ENCODE measurements at regions not wholly inside any gene's neighbourhood (a gene's known extent, or its start where the extent isn't known, plus 50 kb on each side); places are given as distances from the start of the nearest gene placed in this dataset.

DNA sequence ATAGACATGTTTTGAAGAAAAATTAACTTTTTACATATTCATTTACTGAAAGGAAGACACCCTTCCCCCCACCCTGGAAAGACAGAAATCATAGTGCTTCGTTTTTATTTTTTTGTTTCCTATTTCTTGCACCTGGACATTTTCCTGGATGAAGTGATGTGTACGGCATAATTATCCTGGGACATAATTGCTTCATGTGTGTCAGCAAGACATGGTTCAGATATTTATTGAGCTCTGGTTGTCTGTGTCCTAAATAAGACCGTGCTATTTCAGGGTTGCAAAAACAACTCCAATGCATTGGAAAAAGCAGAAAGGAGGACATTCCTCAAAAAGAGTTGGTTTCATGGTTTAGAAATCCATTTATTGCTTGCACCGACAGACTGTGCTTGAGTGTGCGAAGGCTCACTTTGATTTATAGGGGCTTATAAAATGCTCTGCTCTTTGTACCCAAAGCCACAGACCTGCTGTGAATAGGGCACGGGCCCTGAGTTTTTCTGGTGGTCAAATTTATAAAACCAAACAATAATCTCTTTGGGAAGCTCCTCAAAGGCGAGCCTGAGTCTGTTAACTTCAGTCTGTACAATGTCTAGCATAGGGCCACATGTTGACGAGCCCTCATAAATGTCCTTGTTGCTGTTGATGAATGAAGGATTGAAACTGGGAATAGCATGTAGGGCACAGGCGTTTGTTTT, 179.5 kb downstream of the SOX4 start:
- WGBS, 2 donors, result 46 to 50% methylated on average over 9 of the region's 9 CpGs
- Histone ChIP-seq H3K4me1 (peaks cover 0 to 45% (median 11%) of the 10 kb centered on the region in 4 donors), H3K9me3 (no peaks in the 10 kb centered on the region), H3K36me3 (no peaks in the 10 kb centered on the region), H3K27ac (no peak overlapping the region), H3K27me3 (no peaks in the 10 kb centered on the region), H3K4me3 (no peak overlapping the region)
- no peak for TF ChIP-seq EP300 (IDR thresholded peaks at IDR 0.05)
- TF ChIP-seq CTCF (IDR thresholded peaks at IDR 0.05), result no peak
- TF ChIP-seq POLR2A (IDR thresholded peaks at IDR 0.05), result no peak
- no peak for DNase-seq (ENCODE audit: low spot score in 2 of 2)

DNA sequence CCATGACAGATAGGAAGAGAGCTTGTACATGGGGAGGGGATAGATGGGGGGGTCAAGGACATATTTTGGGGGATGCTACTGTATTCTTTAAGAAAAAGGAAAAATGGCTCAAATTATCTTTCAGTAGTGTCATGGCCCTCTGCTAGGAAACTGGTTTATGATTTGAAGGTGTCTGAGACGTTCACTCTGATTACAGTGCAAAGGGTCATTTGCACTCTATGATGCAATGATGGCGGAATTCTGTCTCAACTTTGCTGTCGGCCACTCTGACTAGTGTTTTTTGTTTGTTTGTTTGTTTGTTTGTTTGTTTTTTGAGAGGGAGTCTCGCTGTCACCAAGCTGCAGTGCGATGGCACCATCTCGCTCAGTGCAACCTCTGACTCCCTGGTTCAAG, 180.0 kb downstream of the SOX4 start:
- Histone ChIP-seq H3K27ac (no peak overlapping the region), H3K27me3 (no peaks in the 10 kb centered on the region), H3K36me3 (no peaks in the 10 kb centered on the region), H3K4me3 (no peak overlapping the region), H3K4me1 (peaks cover 0 to 39% (median 11%) of the 10 kb centered on the region in 4 donors), H3K9me3 (no peaks in the 10 kb centered on the region)
- no peak for DNase-seq (ENCODE audit: low spot score in 2 of 2)
- TF ChIP-seq CTCF (IDR thresholded peaks at IDR 0.05) (no peak), POLR2A (IDR thresholded peaks at IDR 0.05) (no peak), EP300 (IDR thresholded peaks at IDR 0.05) (no peak)
- WGBS, 2 donors, result 84 to 86% methylated on average over 6 of the region's 6 CpGs

GRCh38 chr6:21777846-21778245, 184.3 kb downstream of the SOX4 start:
- Histone ChIP-seq H3K4me1 (peaks cover 0 to 7% (median 2%) of the 10 kb centered on the region in 4 donors), H3K27ac (no peak overlapping the region), H3K36me3 (no peaks in the 10 kb centered on the region), H3K9me3 (no peaks in the 10 kb centered on the region), H3K4me3 (no peak overlapping the region), H3K27me3 (no peaks in the 10 kb centered on the region)
- TF ChIP-seq POLR2A (IDR thresholded peaks at IDR 0.05), result no peak
- no peak for TF ChIP-seq CTCF (IDR thresholded peaks at IDR 0.05)
- no peak for TF ChIP-seq EP300 (IDR thresholded peaks at IDR 0.05)
- DNase-seq (ENCODE audit: low spot score in 2 of 2), result no peak
- 94 to 95% methylated on average over 1 of the region's 1 CpG for WGBS, 2 donors

- Histone ChIP-seq H3K27me3 (no peaks in the 10 kb centered on the region), H3K36me3 (no peaks in the 10 kb centered on the region), H3K9me3 (no peaks in the 10 kb centered on the region), H3K27ac (no peak overlapping the region), H3K4me3 (no peak overlapping the region), H3K4me1 (no peaks in the 10 kb centered on the region)
- WGBS, 2 donors, result 39 to 65% methylated on average over 2 of the region's 2 CpGs
- TF ChIP-seq EP300 (IDR thresholded peaks at IDR 0.05) (no peak), POLR2A (IDR thresholded peaks at IDR 0.05) (no peak)
- DNase-seq (ENCODE audit: low spot score in 2 of 2), result no peak
Observed at GRCh38 chr6:21780141-21780540, 186.6 kb downstream of the SOX4 start.

DNA sequence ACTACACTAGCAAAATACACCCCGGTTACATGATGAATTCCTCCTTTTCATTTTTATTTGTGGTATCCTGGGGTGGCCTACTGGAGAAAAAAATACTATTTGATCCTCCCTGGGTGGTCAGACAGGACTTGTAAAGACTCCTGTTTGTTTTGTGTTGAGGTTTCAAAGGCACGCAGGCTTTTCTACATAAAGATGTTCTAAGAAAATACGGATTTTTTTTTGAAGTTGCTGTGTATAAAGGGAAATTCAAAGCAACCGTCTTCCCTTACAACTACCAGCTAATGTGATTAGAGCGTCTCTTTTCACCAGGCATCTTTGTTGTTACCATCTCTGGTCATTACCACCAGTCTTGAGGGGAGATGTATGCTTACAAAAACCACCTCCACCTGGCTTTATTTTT, 187.1 kb downstream of the SOX4 start:
- no peaks in the 10 kb centered on the region for H3K4me1 ChIP-seq
- 46 to 51% methylated on average over 5 of the region's 5 CpGs for WGBS, 2 donors

More for the DNA sequence above, 187.1 kb downstream of the SOX4 start:
- no peak overlapping the region for H3K4me3 ChIP-seq
- no peaks in the 10 kb centered on the region for H3K27me3 ChIP-seq
- no peaks in the 10 kb centered on the region for H3K9me3 ChIP-seq
- H3K27ac ChIP-seq, result no peak overlapping the region
- TF ChIP-seq CTCF (IDR thresholded peaks at IDR 0.05) (no peak), POLR2A (IDR thresholded peaks at IDR 0.05) (no peak), EP300 (IDR thresholded peaks at IDR 0.05) (no peak)
- no peak for DNase-seq (ENCODE audit: low spot score in 2 of 2)
- no peaks in the 10 kb centered on the region for H3K36me3 ChIP-seq
